ENCODE measurements at regions not wholly inside any gene's neighbourhood (a gene's known extent, or its start where the extent isn't known, plus 50 kb on each side); places are given as distances from the start of the nearest gene placed in this dataset. TPM values are rescaled to one million over a fixed set of nuclear protein-coding genes. Genes with fewer than 3 reads are reported as not detected.

GRCh38 chr5:69042915-69043654, 50.7 kb upstream of the SLC30A5 start:
- H4K20me1 ChIP-seq (ENCODE audit: insufficient read depth, low read length): no peaks in the 10 kb centered on the region
- H3K27ac ChIP-seq (ENCODE audit: low read depth, low read length, poor library complexity, severe bottlenecking): no peak overlapping the region
- H3K36me3 ChIP-seq (ENCODE audit: insufficient read depth, low read length): no peaks in the 10 kb centered on the region
- no peaks in the 10 kb centered on the region for H3K79me2 ChIP-seq (ENCODE audit: insufficient read depth, low read depth, low read length)
- peaks cover 11% of the 10 kb centered on the region for H3K4me1 ChIP-seq (ENCODE audit: insufficient read depth, low read length, poor library complexity, severe bottlenecking)
- peak; percentile 89 for DNase-seq (ENCODE audit: low spot score)
- no peaks in the 10 kb centered on the region for H3K9me2 ChIP-seq (ENCODE audit: insufficient read depth, low read length)
- CTCF ChIA-PET (ENCODE audit: unreplicated experiment): no interaction called here
- TF ChIP-seq CTCF (conservative IDR thresholded peaks at IDR 0.05; ENCODE audit: low read length) (peak; percentile 98), EZH2phosphoT487 (IDR thresholded peaks at IDR 0.05; ENCODE audit: borderline replicate concordance, low read depth, low read length) (no peak)
- BruUV-seq (replicated peaks): no TSS peak
- H3K4me3 ChIP-seq (ENCODE audit: low read depth, low read length, poor library complexity, severe bottlenecking): peak overlapping the region; percentile 63
- no peaks in the 10 kb centered on the region for H3K9me3 ChIP-seq (ENCODE audit: low read length)
- H3K4me2 ChIP-seq (ENCODE audit: low read length): peak overlapping the region; percentile 69
- POLR2A ChIA-PET: interaction anchor here (1.6 kb wide), 1 partner anchor 19 kb away, joined by 3 read pairs; no protein-coding TSS in a partner anchor
- peak overlapping the region; percentile 100 for H2AFZ ChIP-seq (ENCODE audit: low read length)
- intact Hi-C loops (cut with micrococcal nuclease; ENCODE audit: unreplicated experiment): no loop called here

GRCh38 chr5:69043655-69043996, 50.2 kb upstream of the SLC30A5 start:
- H3K9me3 ChIP-seq (ENCODE audit: low read length): no peaks in the 10 kb centered on the region
- H3K36me3 ChIP-seq (ENCODE audit: insufficient read depth, low read length): no peaks in the 10 kb centered on the region
- TF ChIP-seq CTCF (conservative IDR thresholded peaks at IDR 0.05; ENCODE audit: low read length) (no peak), EZH2phosphoT487 (IDR thresholded peaks at IDR 0.05; ENCODE audit: borderline replicate concordance, low read depth, low read length) (no peak)
- H3K4me3 ChIP-seq (ENCODE audit: low read depth, low read length, poor library complexity, severe bottlenecking): no peak overlapping the region
- no peaks in the 10 kb centered on the region for H4K20me1 ChIP-seq (ENCODE audit: insufficient read depth, low read length)
- BruUV-seq (replicated peaks): no TSS peak
- peak overlapping the region; percentile 69 for H3K4me2 ChIP-seq (ENCODE audit: low read length)
- POLR2A ChIA-PET: interaction anchor here (1.6 kb wide), 1 partner anchor 20 kb away, joined by 3 read pairs; no protein-coding TSS in a partner anchor
- H3K79me2 ChIP-seq (ENCODE audit: insufficient read depth, low read depth, low read length): no peaks in the 10 kb centered on the region
- peaks cover 11% of the 10 kb centered on the region for H3K4me1 ChIP-seq (ENCODE audit: insufficient read depth, low read length, poor library complexity, severe bottlenecking)
- CTCF ChIA-PET (ENCODE audit: unreplicated experiment): no interaction called here
- H3K27ac ChIP-seq (ENCODE audit: low read depth, low read length, poor library complexity, severe bottlenecking): no peak overlapping the region
- peak overlapping the region; percentile 100 for H2AFZ ChIP-seq (ENCODE audit: low read length)
- intact Hi-C loops (cut with micrococcal nuclease; ENCODE audit: unreplicated experiment): no loop called here
- peak; percentile 6 for DNase-seq (ENCODE audit: low spot score)
- no peaks in the 10 kb centered on the region for H3K9me2 ChIP-seq (ENCODE audit: insufficient read depth, low read length)

Small RNA genes lying in the stretch of these regions (small RNA-seq; reads per million reads assigned to genes)
- gene RF00096 (0.42 reads per million), gene RN7SKP251 (not detected), gene VWA8P1 (not detected)
